HS-27A (cell line): ENCODE measurements at regions not wholly inside any gene's neighbourhood (a gene's known extent, or its start where the extent isn't known, plus 50 kb on each side); places are given as distances from the start of the nearest gene placed in this dataset.

ENCODE experiments used
- DNase-seq: peaks from one replicate; pipeline ENCODE4 v3.0.0-alpha.2; 2012; ENCODE audit warnings: low read depth, missing footprints

GRCh38 chr6:40753048-40753447 is 165.9 kb upstream of the LRFN2 start:
- DNase-seq, result no peak

- no peak for DNase-seq
Measured at GRCh38 chr6:40744835-40745234, 157.7 kb upstream of the LRFN2 start.

- no peak for DNase-seq
Measured at GRCh38 chr6:40743690-40744446, 156.7 kb upstream of the LRFN2 start.

GRCh38 chr6:40743226-40743625 is 156.1 kb upstream of the LRFN2 start:
- no peak for DNase-seq

- no peak for DNase-seq
Measured at GRCh38 chr6:40740518-40740917, 153.4 kb upstream of the LRFN2 start.

- no peak for DNase-seq
Measured at GRCh38 chr6:40738551-40739193, 151.5 kb upstream of the LRFN2 start.

- no peak for DNase-seq
Measured at GRCh38 chr6:40735521-40735920, 148.4 kb upstream of the LRFN2 start.

- DNase-seq, result no peak
Measured at GRCh38 chr6:40735121-40735520, 148.0 kb upstream of the LRFN2 start.

GRCh38 chr6:40734607-40735006 is 147.4 kb upstream of the LRFN2 start:
- DNase-seq, result no peak

- DNase-seq, result no peak
Measured at GRCh38 chr6:40733770-40734396, 146.7 kb upstream of the LRFN2 start.

- DNase-seq, result no peak
Measured at GRCh38 chr6:40733290-40733689, 146.1 kb upstream of the LRFN2 start.

- DNase-seq, result no peak
Measured at GRCh38 chr6:40732878-40733277, 145.7 kb upstream of the LRFN2 start.

- no peak for DNase-seq
Measured at GRCh38 chr6:40728643-40729042, 141.5 kb upstream of the LRFN2 start.

GRCh38 chr6:40727271-40727670 is 140.1 kb upstream of the LRFN2 start:
- no peak for DNase-seq

- no peak for DNase-seq
Measured at GRCh38 chr6:40726853-40727252, 139.7 kb upstream of the LRFN2 start.

GRCh38 chr6:40725390-40725789 is 138.2 kb upstream of the LRFN2 start:
- DNase-seq, result no peak

- DNase-seq, result no peak
Measured at GRCh38 chr6:40724886-40725285, 137.7 kb upstream of the LRFN2 start.

GRCh38 chr6:40723967-40724366 is 136.8 kb upstream of the LRFN2 start:
- DNase-seq, result no peak

GRCh38 chr6:40722553-40723258 is 135.5 kb upstream of the LRFN2 start:
- no peak for DNase-seq

GRCh38 chr6:40722091-40722490 is 134.9 kb upstream of the LRFN2 start:
- no peak for DNase-seq

- DNase-seq, result no peak
Measured at GRCh38 chr6:40721271-40721952, 134.2 kb upstream of the LRFN2 start.

- DNase-seq, result no peak
Measured at GRCh38 chr6:40720375-40720748, 133.2 kb upstream of the LRFN2 start.
